ENCODE measurements at regions not wholly inside any gene's neighbourhood (a gene's known extent, or its start where the extent isn't known, plus 50 kb on each side); places are given as distances from the start of the nearest gene placed in this dataset.
A peak's percentile ranks its signal among the peaks of the same experiment; 100 is the strongest.
"Not testable (repeated sequence)": the region's sequence is repeated elsewhere in the genome, so short reads cannot be mapped to it uniquely, and the experiment has no call there.

DNA sequence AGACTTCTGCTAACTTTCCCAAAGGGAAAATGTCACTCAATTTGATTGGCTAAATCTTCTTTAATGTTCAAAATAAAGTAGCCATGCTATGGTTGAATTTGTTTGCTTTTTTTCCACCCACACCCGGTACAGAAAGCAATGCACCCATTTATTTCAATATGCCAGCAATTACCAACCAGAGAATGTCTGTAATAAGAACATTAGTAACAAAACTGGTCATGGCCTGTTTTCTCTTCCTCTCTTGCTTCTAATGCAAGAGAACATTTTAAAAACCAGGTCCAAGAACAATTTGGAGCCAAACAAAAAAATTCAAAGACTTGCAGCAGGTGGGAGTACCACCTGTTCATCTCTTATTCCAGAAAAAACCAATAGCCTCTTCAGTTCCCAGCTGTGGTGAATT is 1108.8 kb upstream of the PCDH20 start:
- DNase-seq (ENCODE audit: low read depth) = no peak

DNA sequence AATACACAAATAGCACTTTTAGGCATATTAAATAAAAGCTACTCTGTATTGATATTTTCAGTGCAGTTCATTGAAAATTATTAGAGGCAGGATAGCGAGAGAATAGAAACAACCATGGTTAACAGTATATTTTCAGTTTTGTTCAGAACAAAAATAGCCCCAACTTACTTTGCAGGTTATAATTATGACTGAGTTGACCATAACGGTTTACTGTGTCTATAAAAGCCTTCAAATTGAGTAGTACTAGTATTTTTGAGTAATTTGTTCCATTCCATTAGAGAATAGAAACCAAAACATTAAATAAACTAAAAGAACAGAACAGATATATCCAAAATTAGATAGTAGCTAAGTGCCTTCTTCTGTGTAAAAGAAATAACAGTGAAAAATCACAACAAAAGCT is 1108.4 kb upstream of the PCDH20 start:
- DNase-seq (ENCODE audit: low read depth) = no peak

DNA sequence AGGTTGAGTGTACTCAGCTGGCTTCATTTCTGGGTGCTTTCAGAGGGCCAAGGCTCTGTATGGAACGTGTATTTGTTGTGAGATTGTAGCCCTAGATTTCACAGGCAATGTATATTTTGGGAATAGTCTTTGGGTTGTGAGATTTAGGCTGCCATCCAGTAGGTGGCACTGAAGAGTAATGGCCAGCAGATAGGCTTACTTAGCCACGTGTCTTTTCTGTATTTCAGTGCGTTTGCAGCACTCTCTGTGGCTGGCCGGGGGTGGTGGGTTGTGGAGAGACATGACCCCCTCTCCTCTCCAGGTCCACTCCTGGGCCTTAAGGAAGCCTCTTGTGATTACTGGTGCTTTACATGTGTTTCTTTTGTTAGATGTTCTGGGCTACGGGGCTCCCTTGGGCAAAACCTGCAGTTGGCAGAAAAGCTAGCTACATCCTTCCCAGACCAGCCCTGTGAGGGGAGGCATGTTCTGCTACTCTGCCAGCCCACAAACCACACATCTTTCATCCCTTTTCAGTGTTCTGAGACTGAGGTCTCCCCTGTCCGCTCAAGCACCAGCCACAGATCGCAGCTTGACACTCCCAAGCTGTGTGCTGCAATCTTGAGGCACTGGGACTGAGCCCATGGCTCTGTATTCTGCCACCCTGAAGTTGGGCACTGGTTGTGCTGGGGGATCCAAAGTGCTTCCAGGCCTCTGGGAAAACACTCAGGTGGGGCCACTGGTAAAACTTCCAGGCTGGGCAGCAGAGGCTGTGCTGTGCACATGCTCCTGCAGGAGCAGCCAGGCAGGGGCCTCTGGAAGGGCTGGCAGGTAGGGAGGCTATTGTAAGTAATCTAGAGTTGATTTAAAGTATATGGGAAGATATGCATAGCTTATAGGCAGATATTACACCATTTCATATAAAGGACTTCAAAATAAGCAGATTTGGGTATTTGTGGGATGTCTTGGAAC is 1096.8 kb upstream of the PCDH20 start:
- peak; percentile 12 for DNase-seq (ENCODE audit: low read depth)

DNA sequence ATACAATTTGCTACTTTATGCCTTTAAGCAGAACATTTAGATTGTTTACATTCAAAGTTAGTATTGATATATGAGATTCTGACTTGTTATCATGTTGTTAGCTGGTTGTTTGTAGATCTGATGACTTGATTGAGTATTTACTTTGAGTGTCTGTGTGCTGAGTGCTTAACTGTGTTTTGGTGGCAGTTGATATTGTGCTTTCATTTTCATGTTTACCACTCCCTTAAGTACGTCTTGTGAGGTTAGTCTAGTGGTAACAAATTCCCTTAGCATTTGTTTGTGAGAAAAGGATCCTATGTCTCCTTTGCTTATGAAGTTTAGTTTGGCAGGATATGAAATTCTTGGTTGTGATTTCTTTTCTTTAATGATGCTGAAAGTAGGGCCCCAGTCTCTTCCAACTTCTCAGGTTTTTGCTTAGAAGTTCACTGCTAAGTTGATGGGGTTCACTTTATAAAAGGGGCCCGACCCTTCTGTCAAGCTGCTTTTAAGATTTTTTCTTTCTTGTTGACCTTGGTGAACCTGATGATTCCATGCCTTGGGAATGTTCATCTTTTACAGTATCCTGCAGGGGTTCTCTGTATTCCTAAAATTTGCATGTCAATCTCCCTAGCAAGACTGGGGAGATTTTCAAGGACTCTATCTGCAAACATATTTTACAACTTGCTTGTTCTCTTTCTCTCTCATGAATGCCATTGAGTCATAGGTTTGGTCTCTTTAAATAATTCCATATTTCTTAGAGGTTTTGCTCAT is 1095.4 kb upstream of the PCDH20 start:
- DNase-seq (ENCODE audit: low read depth) = no peak

DNA sequence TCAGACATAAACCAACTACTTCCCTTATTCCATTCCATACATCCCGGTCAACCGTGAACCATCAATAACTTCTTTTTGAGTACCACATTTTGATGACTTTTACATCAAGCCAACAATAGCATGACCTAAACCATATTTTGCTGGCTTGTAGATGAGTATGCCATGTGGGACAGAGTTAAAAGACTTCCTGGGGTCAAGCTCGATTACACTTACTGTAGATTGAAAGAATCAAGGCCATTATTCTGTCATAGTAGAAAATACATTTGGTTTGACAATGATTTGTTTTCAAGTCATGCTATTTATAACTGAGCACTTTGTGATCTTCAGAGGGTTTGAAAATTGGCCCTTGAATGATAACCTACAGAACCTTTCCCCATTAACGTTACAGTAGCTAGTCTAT is 1086.9 kb upstream of the PCDH20 start:
- no peak for DNase-seq (ENCODE audit: low read depth)

DNA sequence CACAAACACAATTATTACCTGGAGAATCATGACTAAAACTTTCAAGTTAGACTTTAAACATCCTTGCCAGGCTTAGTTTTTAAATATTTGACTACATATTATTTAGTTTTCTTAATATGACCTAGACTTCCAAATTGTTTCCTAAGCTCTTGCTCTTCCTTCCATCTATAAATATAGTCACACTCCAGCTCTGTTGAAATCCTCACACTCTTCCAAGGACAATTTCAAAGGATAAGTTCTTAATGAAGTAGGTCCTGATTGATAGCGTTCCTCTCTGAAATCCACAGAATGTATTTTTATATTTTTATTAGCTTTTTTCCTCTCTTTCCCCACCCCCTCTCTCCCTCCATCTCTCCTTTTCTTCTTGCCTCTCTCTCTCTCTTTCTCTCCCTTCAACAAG is 1074.1 kb upstream of the PCDH20 start:
- DNase-seq (ENCODE audit: low read depth) = no peak

DNA sequence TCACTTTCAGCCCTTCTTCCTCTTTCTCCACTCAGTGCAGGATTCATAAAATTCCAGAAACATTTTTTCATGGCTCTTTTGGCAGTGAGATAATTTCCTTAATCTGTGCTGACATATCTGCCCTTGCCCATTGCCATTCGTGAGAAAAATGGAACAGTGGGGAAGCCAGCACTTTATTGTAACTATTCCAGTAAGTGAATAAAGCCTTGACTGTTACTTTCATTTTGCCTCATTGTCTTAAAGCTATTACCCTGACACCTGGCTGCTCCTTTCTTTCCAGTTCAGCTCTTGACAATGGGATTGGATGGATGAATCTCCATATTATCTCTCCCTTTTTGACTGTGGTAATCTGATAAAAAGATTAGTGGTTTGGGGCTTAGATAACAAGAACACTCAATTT is 1068.1 kb upstream of the PCDH20 start:
- DNase-seq (ENCODE audit: low read depth) = no peak

DNA sequence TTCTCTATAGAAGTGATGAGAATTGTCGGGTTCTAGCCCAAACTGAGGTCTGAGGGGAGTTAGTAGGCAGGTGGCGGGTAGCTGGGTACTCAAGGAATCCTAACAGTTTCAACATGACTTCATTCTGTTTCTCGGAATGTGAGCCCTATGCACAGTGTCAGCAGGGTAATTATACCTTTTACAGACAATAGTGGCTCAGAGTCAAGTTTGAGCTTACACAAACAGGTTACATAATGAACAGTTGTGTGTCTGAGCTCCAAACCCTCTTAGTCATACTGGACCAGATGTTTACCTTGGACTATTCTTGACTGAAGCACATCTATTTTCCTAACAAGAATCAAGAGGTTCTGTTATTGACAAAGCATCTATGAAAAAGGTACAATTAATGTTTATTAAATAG is 1066.7 kb upstream of the PCDH20 start:
- no peak for DNase-seq (ENCODE audit: low read depth)

DNA sequence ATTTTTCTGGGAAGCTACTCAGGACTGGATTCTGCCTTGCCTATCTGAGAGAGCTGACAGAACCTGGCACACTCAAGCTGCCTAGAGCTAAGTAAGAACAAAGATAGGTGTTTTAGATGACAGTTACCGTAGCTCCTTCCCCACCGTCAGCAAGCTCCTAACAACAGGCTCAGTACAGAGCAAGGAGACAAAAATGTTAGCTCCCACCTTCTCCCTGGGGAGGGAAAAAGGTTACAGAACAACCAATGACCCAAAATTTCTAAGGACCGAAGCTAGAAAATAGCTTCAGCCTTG is 1058.2 kb upstream of the PCDH20 start:
- no peak for DNase-seq (ENCODE audit: low read depth)

DNA sequence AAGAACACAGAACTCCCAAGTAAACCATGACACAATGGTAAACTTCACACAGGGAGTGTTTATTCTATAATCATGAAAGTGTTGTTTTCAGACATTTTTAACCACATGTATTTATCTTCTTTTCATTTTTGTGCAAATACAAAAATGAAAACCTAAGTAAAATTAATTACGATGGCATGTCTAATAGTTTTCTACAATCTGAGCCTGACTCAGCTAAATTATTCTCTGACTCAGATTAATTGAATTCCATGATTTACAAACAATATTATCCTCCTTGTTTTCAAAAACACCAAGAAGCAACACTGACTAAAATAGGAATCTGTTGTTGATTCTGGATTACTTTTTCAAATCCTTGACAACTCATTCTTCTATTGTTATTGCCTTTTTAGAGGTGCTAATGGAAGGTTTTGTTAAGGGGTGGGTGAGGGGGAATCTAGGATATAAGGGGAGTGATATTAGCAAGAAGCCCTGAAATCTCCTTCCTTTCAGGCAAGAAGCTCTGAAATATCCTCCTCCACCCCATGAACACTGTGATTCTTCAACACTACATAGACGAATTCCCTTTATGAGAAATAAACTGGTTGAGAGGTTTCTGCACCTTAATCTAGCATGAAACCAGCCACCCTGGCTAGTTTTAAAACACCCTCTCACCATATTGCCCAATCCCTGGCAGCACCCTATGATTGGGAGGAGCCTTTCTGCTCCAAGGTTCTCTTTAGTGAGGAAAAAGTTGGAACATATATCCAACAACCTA is 1057.7 kb upstream of the PCDH20 start:
- no peak for DNase-seq (ENCODE audit: low read depth)

DNA sequence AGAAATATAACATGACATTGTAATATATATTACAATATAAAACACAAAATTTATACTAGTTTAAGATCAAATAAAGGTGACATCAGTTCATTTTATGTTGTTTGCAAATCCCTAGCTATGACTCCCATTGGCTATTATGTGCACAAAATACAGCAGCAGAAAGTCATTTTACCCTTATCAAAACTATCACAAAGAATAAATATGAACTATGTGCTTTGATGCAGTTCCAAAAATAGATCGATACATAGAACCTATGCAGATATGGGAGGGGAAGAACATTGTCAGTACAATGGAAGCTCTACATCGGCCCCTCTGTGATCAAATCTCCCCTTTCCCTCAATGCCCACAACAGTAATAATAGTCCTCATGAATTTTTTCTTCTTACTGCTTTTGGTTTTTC is 1038.1 kb upstream of the PCDH20 start:
- no peak for DNase-seq (ENCODE audit: low read depth)

DNA sequence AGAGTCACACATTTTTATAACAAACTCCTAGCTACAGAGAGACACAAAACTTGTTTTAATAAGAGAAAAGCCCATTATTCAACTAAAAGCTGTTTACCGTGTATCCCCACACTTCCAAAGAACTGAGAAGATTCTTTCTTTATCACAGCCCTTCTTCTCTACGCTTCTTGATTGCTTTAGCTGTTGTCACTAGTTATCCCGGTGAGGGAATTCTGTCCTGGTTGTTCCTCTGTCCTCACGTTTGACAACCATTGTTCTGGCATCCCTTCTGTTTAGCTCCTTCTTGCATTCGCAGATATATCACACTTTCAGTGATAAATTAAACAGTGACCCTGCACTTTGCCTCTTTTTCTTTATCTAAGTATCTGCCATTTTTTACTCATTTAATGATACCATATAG is 1035.1 kb upstream of the PCDH20 start:
- no peak for DNase-seq (ENCODE audit: low read depth)

DNA sequence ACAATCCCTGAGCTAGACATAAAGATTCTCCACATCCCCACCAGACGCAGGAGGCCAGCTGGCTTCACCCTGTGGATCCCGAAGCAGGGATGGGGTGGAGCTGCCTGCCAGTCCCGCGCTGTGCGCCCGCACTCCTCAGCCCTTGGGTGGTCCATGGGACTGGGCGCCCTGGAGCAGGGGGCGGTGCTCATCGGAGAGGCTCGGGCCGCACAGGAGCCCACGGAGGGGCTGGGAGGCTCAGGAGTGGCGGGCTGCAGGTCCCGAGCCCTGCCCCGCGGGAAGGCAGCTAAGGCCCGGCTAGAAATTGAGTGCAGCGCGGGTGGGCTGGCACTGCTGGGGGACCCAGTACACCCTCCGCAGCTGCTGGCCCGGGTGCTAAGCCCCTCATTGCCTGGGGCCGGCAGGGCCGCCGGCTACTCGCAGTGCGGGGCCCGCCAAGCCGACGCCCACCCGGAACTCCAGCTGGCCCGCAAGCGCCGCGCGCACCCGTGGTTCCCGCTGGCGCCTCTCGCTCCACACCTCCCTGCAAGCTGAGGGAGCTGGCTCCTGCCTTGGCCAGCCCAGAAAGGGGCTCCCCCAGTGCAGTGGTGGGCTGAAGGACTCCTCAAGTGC is 1032.2 kb upstream of the PCDH20 start:
- DNase-seq (ENCODE audit: low read depth) = not testable (repeated sequence)

DNA sequence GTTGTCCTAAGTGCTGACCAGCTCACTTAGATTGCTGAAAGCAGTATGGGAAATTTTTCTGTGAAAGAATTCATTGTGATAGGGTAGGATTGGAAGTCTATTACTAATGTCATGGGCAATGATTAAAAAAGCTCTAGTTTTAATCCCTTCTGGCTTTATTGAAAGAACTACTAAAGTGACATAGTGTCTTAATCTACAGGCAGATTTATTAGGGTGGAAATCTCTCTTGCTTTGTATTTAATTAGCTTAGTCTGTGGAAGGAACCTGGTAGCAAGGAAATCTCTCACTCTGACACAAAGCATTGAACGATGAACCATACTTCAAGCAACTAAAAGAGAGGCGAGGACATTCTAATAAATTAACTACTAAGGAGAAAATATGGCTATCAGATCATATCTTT is 1029.2 kb upstream of the PCDH20 start:
- DNase-seq (ENCODE audit: low read depth) = no peak

DNA sequence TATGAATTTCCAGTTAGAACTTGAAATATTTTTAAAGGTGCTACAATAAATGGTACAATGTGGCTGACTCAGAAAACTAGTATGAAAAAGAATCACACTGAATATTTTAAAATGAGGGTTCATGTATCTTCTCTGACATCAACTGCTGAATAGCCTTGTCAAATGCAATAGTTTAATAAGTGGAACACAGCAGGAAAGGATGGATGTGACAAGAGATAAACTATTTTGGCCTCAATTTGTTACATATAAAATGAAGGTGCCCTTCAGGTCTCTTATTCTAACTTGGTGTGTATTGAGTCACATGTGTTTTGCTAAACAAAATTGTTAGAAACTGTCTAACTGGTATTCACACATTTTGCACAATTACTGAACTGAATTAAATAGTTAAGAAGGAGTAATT is 1018.4 kb upstream of the PCDH20 start:
- DNase-seq (ENCODE audit: low read depth) = no peak

DNA sequence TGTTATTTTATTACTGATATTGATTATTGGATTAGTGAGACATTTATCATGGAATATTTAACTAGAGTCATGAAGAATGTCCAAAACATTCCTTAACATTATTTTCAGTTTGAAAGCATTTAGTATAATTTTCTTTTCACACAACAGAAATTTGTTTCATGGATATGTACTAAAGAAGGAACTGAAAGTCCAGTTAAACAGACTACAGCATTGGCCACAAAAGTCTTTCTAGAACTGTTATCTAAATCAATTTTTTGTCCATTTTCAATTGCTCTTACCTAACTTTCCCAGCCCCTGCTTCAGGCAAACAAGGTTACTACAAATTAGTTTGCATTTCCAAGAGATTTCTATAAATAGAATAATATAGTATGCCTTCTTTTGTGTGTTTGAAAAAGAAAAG is 1018.0 kb upstream of the PCDH20 start:
- DNase-seq (ENCODE audit: low read depth) = no peak

DNA sequence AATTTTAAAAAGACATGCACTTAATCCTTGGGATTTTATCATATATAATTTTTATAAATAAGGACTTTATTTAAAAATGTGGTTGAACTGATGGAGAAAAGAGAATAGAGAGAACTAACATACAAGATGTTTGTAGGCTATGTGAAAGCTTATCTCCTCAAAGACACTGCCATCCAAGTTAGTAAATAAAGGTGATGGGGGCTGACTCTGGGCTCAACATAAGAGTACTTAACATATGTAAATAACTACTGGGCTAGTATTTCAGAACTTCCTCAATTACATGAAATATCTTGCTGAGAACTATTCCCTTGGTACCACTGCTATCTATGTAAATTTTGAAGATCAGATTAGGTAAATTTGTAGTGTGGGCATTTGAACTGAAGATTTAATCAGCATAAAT is 1017.3 kb upstream of the PCDH20 start:
- no peak for DNase-seq (ENCODE audit: low read depth)

DNA sequence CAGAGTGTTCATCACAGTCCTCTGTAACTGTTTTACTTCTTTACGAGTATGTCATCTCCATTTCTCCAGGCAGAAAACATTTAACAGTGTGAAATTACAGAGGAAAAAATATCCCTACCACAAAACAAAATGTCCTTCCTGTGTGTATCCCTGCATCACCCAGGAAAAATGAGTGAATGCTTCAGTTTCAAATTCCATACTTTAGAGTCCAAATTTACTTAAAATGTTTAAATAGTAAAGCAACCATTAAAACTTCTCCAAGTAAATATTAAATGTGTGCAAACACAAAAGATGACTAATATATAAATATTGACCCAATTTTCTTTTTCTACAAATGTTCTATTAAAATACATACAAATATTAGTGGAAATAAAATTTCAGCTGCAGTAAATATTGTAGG is 1016.6 kb upstream of the PCDH20 start:
- DNase-seq (ENCODE audit: low read depth) = no peak

DNA sequence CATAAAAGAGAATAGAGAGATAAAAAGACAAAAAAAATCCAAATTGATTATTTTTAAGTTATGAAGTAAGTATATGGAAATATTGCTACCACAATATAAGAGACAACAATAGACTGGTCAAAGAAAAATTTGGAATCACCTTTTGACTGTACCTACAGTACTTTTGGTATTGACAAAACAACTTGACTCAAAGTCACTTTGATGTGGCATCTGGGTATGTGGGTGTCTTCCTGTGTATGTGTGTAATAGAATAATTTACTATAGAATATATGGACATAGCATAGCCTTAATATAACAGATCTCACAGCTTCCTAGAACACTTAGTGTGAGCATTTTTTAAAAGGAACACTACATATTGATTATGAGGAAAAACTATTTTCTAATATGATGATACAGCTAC is 1016.2 kb upstream of the PCDH20 start:
- no peak for DNase-seq (ENCODE audit: low read depth)

DNA sequence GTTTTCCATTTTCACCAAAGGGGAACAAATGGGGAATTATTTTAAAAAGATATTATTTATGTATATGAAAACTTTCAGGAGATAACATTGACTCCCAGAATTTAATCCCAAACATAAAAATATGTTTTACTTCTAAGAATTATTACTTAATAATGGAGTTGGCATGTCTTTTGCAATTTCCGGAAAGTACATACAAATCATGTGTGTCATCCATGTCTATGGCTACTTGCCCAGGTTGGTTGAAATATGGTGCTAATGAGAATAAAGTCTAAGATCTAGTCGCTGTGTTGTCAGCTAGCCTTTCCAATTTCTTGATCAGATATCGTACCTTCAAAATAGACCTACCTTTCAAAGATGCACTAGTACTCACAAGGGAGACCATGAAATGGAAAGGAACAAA is 1003.2 kb upstream of the PCDH20 start:
- DNase-seq (ENCODE audit: low read depth) = no peak

DNA sequence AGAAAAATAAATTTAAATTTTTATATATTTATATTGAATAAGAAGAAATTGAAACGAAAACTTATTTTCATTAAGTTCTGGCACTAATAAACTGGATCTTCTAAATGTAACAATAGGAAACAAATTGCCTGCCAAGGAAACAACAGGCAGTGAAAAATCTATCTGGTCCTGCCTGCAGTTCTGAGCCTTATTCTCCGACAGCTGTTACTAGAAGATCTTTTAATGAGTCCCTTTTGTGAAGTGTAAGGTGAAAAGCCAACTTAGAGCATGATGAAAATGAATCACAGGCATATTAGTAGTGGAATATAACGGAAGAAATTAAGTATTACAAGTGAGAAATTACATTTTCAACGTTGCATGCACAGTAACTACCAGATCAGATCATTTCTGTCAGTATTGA is 1002.7 kb upstream of the PCDH20 start:
- no peak for DNase-seq (ENCODE audit: low read depth)

DNA sequence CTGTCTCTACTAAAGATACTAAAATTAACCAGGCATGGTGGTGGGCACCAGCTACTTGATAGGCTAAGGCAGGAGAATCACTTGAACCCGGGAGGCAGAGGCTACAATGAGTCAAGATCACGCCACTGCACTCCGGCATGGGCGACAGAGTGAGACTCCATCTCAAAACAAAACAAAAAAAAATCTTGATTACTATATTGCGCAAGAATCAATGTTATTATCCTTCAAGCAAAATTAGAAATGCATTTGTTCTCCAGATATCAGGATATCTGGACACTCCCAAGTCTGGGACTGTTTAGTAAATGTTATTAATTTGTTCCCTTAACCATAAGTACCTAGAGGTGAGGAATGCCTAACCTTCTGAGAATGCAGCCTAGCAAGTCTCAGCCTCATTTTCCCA is 992.2 kb upstream of the PCDH20 start:
- DNase-seq (ENCODE audit: low read depth) = no peak

DNA sequence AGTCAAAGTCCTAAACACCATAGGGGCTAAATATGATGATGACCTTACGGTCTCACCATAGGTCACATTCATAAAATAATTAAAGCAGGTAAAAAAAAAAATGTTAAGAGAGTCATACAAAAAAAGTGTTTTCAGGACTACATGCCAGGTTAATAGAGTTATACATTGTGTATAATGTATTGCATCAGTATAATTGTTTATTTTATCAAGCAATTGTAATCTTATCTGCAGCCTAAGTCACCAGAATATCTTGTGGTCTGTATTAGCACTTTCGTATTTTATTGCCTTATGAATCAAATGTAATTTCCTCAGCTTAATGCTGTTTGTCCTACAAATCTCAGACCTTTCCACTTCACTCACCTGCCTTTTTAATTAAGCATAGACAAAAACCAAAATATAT is 972.9 kb upstream of the PCDH20 start:
- no peak for DNase-seq (ENCODE audit: low read depth)
